GM19372 (cell line): ENCODE measurements at regions not wholly inside any gene's neighbourhood (a gene's known extent, or its start where the extent isn't known, plus 50 kb on each side); places are given as distances from the start of the nearest gene placed in this dataset.
"Not testable (repeated sequence)": the region's sequence is repeated elsewhere in the genome, so short reads cannot be mapped to it uniquely, and the experiment has no call there.

Experiments used
- ATAC-seq: cut with Tn5 transposase; IDR thresholded peaks from one replicate; pipeline ENCODE4 v1.9.1; 2021; ENCODE audit warnings: mild to moderate bottlenecking, low read depth, moderate library complexity; ENCODE audit not compliant: unreplicated experiment

DNA sequence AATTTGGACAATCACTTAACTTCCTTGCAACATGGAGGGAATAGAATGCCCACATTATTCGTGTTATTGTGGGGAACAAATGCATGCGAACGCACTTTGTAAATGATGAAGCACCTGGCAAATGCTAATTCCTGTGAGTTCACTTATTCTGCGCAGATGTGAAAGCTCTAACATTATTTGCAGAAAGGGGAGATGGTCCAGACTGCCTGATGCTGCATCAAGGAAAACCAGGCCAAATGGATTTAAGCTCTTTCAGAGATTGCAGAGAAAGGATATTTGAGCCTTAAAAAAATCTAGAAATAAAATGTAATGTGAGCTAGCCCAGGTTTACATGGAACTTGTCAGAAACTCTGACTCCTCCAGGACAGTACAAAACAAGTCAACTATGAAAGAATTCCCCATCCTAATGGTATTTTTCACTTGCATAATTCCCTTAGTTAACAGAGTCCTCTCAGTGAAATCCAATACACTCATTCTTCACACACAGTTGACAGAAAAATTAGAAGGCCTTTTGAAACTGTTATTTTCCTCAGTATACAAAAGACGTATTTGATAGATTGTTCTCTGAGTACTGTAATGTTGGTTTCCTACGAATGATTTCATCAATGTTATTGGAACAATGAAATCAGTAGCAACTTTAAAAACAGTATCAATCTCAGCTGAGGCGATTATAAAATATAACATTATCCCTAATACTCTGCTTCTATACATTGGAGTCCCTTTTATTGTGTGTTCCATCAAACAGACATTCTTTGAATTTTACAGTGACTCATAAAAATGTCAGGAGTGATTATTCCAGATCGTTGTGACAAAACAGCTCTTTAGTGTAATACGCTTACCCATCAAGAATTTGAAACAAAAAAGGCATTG is 136.3 kb upstream of the ANK3 start:
- no peak for ATAC-seq

DNA sequence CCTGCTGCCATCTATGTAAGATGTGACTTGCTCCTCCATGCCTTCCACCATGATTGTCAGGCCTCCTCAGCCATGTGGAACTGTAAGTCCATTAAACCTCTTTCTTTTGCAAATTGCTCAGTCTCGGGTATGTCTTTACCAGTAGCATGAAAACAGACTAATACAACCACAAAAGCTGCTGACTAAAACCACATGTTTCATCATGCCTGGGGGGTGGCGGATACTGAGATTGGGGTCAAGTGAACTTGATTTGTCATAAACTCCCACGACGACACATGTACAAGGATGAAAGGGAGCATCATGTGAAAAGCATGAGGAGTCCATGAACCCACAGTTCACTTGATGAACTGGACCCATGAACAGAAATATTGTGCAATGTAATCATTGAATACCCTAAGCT is 134.9 kb upstream of the ANK3 start:
- ATAC-seq = no peak

DNA sequence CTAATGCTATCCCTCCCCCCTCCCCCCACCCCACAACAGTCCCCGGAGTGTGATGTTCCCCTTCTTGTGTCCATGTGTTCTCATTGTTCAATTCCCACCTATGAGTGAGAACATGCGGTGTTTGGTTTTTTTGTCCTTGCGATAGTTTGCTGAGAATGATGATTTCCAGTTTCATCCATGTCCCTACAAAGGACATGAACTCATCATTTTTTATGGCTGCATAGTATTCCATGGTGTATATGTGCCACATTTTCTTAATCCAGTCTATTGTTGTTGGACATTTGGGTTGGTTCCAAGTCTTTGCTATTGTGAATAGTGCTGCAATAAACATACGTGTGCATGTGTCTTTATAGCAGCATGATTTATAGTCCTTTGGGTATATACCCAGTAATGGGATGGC is 133.7 kb upstream of the ANK3 start:
- not testable (repeated sequence) for ATAC-seq

DNA sequence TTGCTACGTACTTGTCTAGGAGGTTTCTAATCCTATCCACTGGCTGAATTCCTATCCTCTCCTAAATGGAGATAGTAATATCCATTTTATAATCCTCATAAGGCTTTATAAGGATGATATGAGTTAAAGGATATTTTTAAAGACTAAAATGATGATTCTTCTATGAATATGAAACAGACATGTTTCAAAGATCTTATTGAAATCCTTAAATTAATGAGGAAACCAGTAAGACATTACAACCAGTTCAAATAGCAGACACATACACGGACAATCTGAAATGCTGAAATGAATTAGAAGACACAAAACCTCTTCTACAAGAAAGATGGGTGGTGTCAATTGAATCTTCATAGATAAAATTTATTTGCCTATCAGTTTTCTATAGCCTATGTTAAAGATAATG is 132.9 kb upstream of the ANK3 start:
- no peak for ATAC-seq

DNA sequence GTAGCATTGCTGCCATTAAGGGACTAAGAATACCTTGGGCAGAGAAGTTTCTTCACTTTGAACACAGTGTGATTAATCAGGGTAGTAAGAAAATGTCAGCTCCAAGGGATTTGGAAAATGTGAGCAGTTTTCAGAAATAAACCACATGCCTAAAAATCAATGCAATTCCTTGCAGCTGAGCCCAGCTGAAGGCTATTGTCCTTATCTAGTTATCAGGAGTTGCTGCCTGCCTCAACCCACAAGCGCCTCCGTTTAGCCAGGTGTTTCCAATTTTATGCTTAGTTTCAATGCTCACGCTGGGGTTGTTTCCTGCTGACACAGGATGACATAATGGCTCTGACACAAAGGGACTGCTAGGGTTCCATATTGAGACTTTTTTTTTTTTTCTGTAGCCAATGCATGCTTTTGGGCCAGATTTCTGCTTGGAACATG is 132.3 kb upstream of the ANK3 start:
- ATAC-seq = no peak

DNA sequence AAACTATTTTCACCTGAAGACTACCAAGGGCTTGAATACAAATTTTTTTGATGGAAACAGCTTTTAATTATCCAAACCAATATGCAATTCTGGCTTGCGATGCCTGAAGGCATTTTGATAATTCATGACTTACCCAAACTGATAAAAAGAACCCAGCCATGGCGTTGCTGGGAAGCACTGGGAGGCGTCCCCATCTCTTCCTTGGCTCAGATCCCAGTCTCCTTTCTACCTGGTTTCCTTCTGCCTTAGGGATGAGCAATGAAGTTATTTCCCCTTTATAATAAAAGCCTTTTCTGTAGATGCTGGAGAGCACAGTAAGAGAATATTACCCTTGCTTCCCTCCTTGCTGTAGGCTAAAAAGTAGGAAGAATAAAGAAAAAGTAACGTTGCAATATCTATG is 129.1 kb upstream of the ANK3 start:
- ATAC-seq = no peak

DNA sequence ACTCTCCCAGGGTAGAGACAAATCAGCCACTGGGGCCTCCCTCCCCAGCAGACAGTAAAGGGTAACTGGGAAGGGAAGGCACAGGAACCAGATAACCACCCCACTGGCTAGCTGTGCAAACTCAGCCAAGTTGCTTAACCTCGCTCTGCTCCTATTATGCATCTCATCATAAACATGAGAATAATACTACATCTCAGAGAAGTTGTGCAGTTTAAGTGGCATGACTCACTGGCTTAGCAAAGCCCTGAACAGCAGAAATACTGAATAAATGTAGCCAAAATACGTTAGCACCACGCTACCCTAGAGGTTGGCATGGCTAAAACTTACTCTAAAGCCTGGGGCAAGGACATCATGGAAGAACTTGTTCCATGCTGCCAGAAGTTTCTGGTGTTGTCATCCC is 128.1 kb upstream of the ANK3 start:
- ATAC-seq = no peak

DNA sequence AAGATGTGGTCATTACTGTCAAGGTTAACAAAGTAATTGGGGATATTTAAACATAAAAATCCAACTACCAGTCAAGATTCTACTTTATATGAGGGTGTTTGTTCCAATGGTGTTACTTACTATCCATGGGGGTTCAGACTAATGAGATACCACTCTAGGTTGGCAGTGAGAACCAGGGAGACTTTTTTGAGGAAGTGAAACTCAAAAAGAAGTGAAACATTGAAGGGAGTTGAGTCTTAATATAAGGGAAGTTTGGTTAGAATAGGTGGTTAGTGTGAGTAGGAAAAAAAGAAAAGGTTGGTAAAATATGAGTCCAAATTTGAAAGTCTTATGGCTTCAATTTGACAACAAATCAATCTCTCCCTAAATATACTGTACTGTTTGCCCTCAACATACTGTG is 123.6 kb upstream of the ANK3 start:
- no peak for ATAC-seq

DNA sequence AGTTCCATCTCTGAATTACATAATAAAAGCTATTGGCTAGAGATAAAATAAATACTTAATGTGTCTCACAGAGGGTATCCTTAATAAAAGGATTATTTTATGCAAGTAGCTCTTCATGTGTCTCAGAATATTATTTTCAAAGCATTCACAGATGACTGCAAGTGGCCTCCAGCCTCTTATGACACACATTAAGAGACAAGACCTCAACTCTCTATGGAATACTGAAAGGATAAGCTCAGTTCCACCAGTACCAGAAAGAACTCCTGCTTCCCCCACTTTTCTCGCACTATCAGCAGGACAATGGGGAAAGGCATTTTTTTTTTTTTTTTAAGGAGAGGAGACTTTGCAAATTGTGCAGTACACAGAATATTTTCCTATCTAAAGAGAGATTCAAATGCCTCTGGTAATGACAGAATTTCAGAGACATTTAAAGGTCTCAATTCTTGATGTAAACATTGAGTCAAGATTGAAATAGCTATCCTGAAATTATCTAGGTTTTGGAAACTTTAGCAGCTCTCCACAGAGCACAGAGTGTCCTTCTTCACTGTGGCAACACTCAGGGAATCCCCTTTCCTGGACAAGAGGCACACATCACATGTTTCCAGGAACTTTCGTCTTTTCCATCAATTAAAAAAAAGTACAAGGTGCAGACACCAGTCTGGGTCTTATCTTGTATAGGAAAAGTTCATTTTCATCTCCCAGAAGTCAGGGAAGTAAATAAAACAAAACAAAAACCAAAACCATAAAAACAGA is 122.0 kb upstream of the ANK3 start:
- ATAC-seq = no peak

DNA sequence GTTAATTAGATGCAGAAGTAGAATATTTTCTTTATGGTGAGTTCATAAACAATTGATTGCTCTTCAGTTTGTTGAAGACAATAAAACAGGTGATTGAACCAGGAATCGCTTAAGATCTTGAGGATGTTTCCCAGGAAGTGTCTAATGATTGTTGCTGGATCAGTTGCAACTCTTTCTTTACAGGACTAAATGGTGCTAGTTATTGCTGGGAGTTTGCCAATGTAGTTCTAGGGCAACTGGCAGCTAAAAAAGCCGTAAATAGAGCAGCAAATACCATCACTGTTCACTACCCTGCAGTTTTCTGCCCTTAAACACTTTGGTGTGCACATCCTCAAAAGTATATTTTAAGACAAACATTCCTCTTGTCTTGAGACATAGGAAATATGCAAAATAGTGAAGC is 119.2 kb upstream of the ANK3 start:
- ATAC-seq = no peak

DNA sequence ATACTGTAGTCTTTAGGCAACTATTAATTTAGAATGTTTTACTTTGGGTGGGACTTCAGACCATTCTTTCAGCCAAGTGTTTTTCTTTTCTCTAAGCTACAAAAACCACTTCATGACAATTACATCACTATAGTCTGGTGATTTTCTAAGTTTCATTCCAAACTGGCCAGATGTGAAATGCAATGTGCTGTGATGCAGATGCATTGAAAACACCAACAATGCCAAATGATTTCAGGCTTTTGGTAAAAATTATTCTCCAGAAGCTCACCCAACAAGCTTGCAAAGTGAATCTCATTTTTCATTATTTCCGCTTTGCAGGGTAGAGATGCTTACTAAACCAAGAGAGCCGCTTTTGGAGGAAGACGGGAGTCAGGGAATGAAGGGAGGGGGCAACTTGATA is 118.4 kb upstream of the ANK3 start:
- no peak for ATAC-seq

DNA sequence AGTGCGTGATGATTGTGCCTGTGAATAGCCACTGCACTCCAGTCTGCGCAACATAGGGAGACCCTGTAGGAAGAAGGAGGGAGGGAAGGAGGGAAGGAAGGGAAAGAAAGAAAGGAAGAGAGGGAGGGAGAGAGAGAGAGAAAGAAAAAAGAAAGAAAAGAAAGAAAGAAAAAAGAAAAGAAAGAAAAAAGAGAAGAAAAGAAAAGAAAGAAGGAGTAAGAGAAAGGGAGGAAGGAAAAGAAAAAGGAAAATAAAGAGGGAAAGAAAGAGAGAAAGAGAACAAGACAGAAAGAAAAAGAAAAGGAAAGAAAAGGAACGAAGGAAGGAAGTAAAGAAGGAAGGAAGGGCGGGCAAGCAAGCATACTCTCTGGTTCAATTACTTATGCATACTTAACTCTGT is 112.9 kb upstream of the ANK3 start:
- no peak for ATAC-seq

DNA sequence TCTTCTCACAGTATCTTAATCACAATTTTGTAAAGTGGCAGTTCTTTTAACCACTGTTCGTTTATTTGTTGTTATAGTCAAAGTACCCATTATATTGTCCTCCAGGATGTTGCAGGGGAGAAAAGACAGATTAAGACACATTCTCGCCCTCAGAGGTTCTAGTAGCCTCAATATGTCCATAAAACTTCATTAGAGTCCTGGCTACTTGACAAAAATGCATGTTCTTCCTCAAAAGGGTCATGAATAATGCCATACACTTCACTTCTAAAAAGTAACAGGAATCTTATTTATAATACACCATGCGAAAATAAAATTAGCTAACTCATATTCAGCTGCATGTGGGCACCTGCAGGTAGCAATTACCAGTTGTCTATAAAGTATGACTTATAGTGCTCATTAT is 109.3 kb upstream of the ANK3 start:
- no peak for ATAC-seq

DNA sequence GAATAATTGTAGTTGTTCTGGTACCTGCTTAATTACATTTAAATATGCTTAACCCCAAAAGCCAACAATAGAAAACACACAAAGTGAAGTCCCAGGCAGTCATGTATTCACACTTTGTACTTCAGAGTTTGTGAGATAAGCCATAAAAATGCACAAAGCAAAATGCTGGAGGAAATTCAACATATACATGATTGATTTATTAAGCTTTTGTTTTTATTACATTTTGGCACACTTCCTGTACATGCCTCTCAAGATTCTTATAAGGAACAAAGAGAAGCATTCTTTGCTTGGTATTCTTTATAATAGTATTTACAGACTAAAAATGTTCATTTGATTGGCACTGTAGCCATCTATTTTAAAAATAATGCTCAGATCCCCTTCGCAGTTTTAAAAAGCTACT is 107.7 kb upstream of the ANK3 start:
- ATAC-seq = no peak

DNA sequence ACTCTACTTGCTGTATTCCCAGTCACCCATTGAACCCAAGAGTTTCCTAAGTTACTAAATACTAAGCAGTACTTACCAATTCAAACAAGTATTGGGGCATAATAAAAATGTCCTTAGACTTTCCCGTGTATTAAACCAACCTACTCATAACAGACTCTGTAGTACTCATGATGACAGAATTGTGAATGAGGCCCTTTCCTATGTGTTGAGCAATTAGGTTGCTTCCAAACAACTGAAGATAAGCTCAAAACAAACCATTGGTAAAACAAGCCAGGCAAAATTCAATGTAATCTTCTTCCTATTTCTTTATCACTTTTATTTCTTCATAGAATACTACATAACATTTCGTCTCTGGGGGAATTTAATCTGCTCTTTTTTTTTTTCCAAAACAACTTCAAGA is 106.5 kb upstream of the ANK3 start:
- no peak for ATAC-seq

DNA sequence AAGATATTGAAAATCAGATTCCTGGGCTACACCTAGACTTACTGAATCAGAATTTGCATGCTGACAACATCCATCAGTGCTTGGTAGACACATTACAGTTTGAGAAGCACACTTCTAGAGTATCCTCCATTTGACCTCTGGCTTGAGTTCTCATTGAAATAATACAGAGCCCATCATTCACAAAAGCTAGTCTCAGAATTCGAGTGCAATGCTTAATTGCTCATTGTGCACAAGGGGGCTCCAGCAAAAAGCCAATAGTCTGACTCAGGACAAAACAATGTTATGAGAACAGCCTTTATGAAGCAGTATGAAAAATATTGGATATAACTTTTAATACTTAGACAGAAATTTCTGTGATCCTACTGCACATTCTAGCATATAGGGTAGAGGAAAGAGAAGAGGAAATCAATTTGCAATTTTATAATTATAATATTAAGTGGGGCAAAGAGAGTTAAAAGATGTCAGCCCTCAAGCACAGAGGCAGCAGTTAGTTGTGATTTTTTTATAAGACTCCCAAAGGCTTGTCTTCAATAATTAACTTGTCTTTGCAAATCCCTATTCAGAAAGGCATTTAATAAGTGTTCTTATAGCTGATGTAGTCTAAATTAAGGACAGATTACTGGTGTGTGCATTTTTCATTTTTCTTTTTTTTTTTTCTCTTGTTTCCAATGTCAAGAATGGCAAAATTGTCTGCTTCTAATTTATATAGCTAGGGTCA is 105.8 kb upstream of the ANK3 start:
- no peak for ATAC-seq

DNA sequence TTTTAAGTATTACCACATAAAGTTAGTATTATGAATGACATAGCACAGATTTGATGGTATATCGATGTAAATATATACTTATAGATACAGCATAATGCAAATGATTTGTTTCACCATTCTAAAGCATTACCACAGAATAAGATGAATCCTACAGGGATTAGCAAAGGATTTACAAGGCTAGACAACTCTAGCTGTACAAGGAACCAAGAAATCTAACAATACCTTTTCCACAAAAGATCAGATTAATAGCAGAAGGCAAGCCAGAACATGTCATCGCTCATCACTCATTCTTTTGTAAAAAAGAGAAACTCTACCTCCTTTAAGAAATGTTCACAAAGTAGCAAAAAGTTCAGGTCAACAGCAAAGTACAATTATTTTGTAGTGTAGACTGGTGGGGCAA is 105.1 kb upstream of the ANK3 start:
- no peak for ATAC-seq

DNA sequence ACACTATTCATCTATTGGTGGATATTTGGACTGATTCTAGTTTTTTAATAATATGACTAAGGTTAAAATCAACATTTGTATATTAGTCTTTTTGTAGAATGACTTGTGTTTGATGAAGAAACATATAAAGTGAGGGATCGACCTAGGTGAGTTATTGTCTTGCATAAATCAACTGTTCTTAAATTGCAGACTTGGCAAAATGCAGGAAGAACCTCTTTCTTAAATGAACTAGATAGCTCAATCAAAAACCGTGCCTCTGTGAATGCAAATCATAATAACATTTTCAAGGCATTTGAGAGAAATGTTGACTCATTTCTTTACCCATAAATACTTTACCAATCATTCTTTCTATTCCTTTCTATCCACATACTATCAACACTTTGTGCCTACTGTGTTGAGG is 101.5 kb upstream of the ANK3 start:
- ATAC-seq = no peak

DNA sequence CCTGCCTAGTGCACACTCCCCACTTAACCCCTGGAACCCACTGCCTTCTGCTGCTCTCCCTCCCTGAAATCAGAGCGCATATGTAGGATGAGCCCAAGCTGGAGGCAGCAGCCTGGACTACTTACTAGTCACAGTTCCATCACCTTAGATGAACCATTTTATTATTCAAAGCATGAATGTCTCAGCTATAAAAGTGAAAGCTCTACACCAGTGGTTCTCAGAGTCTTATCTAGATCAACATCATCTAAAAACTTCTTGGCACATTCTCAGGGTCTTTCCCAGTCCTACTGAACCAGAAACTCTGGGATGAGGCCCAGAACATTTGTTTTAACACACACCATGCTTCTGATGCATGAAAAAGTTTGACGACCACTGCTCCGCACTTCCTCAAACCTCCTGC is 100.3 kb upstream of the ANK3 start:
- ATAC-seq = no peak

DNA sequence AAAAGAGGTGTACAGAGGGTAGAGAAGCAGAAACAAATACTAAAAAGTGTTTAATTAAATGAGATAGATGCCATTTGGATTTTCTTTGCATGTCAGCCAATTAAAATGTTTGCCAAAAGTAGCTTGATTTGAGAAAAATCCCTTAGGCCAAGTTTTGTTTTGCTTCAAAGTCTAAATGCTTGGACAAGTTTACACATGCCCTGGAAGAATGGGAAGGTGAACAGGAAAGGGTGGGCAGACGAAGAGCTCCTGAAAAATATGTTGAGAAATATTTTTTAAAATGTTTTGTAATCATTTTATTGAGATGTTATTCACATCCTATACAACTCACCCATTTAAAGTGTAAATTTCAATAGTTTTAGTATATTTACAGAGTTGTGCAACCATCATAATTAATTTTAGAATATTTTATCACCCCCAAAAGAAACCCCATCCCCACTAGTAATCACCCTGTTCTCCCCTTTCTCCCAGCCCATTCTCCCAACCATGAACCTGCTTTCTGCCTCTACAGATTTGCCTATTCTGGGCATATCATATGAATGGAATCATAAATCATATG is 98.5 kb upstream of the ANK3 start:
- ATAC-seq = no peak

DNA sequence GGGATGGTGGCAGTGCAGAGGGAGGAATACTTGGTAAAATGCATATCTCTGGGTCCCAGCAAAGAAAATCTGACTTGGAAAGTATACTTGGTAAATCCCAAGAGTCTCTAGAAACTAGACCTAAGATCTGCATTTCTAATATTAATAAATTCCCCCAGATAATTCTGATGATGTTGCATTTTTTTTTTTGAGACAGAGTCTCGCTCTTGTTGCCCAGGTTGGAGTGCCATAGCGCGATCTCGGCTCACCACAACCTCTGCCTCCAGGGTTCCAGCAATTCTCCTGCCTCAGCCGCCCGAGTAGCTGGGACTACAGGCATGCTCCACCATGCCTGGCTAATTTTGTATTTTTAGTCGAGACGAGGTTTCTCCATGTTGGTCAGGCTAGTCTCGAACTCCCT is 97.9 kb upstream of the ANK3 start:
- ATAC-seq = no peak
